GM20431 (cell line): ENCODE measurements at regions not wholly inside any gene's neighbourhood (a gene's known extent, or its start where the extent isn't known, plus 50 kb on each side); places are given as distances from the start of the nearest gene placed in this dataset.
"Not testable (repeated sequence)": the region's sequence is repeated elsewhere in the genome, so short reads cannot be mapped to it uniquely, and the experiment has no call there.

Experiments used
- in situ Hi-C: fragments of 300-500 bp; cut with MseI, MboI; formaldehyde crosslinking; loops from one replicate; pipeline ENCODE4 v1.15.0; 2020; ENCODE audit warnings: low sequenced_read_pairs; ENCODE audit not compliant: unreplicated experiment

DNA sequence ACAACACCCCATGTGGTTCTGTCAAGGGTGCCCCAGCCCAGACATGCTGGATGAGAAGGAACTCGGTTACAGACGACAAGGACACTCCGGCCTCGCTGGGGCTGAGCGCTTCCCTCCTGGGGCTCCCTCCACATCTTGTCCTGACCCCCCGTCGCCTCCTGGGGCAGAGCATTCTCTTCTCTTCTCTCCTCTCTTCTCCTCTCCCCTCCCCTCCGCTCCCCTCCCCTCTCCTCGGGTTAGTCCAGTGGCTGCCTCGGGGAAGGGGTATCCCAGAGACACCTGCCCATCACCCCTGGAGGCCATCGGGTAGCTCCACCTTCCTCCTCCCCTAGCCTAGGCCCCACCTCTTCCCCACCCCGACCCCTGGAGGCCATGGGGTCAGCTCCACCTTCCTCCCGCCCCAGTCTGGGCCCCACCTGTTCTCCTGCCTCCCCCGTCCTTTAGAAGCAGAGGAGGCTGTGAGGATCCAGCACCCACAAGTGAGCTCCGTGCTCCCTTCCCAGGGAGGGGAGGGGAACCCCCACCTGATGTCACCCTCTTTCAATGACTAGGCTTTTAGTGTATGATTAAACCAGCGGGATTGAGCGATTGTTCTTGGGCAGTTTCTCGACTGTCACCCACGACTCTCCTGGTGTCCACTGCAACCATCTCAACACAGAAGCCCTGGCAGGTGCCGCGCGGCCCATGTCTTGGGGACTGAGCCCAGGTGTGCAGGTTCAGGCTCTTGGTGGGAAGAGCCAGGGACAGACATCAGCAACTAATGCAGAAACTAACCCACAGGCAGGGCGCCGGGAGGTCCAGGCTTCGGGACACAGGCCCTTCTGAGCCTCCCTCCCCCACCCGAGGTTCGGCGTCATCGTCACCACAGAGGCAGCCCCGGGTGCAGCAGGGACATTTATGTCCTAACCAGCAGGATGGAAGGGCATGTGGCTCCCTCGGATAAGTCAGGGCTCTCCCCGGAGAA, 330.4 kb downstream of the ADGRD1 start:
- in situ Hi-C loops: not testable (repeated sequence)

DNA sequence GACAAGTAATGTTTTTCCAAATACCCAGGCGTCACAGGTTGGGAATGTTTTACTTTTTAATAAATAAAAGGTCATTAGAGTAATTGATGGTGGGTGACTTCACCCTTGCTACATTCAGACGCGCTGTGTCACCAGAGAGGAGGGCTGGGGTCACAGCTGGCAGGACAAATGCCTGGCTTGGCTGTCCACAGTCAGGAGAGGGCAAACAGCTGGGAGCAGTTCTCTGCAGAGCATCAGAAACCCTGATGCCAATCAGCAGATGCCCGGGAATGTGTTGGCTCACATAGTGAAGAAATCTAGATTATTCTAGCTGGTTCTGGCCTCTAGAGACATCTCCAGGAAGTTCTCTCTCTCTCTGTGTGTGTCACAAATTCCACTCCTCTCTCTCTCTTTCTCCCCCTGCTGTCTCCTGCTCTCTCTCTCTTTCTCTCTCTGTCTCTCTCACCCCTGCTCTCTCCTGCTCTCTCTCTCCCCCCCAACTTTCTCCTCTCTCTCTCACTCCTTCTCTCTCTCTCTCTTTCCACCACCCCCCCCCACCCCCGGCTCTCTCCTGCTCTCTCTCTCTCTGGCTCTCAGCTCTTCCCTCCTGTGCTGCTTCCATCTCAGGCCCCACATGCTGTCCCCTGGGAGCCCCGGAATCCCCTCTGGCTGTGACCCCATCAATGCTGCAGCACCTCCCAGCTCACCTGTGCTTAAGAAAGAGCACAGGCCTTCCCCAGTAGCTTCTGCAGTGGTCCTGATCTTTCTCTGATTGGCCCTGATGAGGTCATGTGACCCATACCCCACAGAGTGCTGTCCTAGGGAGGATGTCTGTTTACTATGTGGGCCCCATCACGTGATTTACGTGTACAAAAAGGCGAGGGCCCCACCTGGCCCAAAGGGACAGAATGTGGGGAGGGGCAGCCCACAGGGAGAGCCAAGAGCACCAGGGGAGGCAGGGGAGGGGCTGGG, 331.5 kb downstream of the ADGRD1 start:
- in situ Hi-C loops: not testable (repeated sequence)

DNA sequence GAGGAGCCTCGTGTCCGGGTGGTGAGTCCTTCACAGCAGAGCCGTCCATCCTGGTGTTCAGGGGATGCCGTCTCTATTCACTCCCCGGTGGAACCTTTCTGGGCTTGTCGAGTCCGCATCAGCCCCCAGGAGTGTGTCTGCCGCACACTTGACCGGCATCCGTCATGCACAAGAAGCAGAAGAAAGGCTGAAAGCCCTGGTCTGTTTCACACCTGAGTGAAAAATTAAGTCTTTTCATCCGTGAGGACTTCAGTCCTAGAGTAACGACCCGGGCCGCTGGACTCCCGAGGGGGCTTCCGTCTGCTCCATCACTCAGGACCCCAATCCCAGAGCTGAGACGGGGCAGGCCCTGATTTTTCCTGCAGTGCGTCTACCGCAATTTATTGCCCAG, 332.2 kb downstream of the ADGRD1 start:
- in situ Hi-C loops: not testable (repeated sequence)

DNA sequence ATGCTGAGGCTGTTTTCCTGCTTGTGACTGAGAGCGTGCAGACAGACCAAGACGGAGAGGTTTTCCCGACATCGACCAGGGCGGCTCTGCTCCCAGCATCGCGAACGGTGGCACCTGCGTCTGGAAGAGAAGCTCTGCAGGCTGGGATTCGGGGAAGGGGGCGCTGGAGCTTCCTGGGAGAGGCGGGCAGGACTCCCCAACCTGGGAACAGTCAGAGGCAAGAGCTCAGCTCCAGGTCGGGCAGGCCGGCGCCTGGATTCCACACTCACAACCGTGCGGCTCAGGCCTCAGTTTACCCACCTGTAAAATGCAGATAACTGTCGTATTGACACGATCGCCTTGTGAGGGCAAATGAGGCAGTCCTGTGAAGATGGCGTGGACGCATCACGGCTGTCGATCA, 332.6 kb downstream of the ADGRD1 start:
- in situ Hi-C loops: not testable (repeated sequence)

DNA sequence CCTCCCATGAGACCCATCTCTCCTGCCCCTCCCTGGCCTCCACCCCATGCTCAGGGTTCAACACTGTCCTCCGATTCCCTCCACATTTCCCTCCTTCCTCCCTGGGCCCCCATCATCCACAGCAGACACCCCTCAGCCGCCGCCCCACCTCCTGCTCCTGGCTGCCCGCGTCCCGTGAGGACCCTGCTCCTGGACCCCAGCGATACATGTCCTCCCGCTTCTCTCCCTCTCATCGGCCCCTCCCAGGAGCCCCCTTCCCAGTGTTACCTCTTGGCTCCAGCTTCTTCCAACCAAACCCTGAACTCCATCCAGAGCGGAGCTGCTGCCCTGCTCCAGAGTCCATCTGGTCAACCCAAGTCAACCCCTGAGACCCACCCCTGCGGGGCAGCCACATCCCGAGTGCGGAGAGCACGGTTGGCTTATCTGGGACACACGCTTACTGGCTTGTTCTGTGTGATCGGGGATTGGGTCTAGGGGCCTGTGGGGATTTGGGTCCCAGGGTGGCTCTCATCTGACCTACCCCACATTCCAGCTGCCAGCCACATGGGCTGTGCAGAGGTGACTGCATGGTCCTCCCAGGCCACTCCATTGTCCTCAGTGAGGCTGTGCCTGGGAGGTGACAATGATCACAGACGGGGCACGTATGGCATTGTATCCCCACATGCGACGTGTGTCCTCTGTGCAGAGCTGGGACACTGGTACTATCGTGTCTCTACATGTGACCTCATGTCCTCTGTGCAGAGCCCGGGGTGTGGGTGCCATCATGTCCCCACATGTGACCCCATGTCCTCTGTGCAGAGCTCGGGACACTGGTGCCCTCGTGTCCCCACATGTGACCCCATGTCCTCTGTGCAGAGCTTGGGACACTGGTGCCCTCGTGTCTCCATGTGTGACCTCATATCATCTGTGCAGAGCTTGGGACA, 333.6 kb downstream of the ADGRD1 start:
- in situ Hi-C loops: no loop called here

DNA sequence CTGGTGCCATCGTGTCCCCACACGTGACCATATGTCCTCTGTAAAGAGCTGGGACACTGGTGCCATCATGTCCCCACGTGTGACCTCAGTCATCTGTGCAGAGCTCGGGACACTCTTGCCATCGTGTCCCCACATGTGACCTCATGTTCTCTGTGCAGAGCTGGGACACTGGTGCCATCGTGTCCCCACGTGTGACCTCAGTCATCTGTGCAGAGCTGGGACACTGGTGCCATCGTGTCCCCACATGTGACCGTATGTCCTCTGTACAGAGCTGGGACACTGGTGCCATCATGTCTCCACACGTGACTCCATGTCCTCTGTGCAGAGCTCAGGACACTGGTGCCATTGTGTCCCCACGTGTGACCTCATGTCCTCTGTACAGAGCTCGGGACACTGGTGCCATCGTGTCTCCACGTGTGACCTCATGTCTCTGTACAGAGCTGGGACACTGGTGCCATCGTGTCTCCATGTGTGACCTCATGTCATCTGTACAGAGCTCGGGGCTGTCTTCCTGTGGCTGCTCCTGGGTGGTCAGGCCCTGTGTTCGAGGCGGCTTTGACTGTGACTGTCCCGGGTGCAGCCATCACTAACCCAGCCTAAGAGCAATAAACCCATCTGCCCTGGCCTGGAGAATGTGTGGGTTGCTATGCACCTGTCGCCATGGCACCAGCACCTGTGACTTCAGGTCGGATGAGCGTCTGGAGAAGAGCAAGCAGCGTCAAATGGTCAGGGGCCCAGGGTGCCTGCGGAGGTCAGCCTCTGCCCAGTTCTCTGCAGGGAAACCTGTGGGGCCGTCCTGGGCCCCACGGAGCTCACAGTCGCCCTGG, 334.4 kb downstream of the ADGRD1 start:
- in situ Hi-C loops: no loop called here

DNA sequence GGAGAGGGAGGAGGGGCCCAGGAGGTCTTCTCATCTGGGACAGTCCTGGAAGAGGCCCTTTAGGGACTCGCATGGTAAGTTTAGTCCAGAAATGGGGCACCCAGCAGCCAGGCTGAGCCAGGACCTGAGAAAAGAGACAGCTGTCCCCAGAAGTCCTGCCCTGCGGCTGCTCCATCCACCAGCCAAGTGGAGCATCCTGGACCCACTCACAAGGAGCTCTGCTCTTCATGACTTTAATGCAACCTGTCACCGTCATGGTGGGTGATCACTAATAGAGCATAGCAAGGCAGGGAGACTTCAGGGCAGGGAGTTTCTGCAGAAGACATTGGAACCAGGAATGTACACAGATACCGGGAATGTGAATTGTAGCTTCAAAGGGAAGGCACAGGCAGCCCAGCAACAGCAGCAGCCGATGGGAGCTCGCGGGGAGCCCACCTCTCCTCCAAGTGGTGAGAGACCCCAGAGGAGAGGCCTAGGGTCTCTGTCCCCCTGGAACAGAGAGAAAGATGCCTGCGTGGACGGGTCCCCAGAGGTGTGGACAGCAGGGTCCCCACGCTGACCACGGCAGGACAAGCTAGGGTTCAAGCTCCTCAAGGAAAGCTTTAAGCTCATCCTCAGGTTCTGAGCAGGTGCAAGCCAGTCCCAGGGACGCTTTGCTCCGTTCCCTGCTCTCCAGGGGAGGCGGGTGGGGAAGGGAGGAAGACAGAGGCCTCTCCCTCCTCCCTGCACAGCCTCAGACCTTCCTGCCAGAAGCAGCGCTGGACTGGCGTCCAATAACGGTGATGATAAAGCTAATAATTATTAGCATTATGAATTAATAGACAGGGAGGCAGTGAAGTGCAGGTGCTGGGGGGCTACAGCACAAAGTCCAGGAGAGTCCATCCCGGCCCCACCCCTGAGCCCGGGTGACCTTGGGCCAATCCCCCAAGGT, 335.3 kb downstream of the ADGRD1 start:
- in situ Hi-C loops: not testable (repeated sequence)

DNA sequence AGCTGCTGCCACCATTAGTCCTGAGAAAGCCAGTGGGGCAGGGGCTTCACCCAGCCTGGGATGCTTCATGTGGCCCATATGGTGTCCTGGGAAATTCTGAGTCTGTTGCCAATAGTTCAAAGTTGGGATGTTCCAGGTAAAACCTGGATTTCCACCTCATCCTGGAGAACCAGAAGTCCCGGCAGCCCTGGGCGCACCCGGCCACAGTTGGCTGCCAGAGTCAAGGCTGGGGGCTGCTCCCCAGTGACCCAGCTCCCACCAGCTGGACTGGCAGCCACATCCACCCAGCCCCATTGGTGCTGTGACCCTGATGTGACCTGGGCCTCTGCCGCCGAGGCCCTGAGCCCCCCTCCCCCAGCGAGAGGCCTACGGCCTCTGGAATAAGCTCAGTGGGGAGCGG, 336.1 kb downstream of the ADGRD1 start:
- in situ Hi-C loops: not testable (repeated sequence)

DNA sequence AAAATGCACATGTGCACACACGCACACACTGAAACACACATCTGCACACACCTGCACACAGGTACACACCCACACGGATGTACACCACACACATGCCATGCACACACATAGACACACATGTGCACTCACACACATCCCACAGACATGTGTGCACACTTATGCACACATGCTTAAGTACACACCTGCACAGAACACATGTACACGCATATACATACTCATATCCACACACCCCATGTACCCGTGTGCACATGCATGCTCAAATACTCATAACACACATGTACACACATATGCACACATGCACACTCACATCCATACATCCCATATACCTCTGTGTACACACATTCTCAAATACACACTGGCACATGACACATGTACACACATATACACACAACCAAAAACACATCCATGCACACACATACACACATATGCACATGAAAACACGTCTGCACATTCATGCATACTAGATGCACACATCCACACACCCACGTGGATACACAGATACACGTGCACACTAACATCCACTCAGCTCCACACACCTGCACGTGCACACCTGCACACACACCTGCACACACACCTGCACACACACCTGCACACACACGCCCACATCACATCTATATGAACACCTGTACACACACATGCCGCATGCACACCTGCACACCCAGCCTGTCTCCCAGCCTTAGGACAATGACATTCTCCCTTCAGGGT, 336.7 kb downstream of the ADGRD1 start:
- in situ Hi-C loops: no loop called here

DNA sequence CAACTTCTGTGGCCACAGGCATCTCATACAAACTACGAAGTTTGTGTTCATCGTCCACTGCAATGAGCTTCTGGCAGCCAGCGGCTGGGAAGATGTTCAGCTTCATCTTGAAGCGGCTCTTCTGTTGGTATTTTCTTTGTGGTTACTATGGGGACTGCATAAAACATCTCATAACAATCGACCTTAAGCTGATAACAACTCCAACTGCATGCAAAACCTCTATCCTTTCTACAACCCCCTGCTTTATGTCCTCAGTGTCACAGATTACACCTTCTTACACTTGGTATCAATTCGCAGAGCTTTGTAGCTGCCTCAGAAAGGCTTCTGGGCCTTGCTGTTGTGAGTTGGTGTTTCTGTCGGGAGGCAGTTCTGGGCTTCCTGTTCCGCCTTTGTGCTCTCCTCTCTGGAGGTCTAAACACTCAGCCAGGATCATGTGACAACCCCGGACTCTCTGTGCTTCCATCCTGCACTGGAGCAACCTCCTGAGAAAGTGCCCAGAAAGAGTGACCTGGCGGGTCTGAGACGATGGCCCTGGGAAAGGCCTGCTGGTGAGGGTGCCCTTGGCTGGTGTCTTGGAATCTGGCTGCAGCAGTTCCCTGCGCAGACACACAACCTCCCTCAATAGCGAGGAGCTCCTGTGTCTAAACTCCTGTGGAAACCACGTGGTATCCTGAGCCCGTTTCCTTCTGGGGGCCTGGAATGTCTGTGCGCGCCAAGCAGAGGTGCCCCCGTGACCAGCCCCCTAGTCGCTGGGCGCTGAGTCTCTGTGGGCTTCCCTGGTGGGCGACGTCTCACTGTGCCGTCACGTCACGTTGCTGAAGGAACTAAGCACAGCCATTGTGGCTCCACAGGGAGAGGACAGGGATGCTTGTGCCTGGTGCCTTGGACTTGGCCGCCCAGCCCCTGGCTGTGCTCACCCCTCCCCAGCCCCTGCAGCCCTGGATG, 339.6 kb downstream of the ADGRD1 start:
- in situ Hi-C loops: not testable (repeated sequence)

DNA sequence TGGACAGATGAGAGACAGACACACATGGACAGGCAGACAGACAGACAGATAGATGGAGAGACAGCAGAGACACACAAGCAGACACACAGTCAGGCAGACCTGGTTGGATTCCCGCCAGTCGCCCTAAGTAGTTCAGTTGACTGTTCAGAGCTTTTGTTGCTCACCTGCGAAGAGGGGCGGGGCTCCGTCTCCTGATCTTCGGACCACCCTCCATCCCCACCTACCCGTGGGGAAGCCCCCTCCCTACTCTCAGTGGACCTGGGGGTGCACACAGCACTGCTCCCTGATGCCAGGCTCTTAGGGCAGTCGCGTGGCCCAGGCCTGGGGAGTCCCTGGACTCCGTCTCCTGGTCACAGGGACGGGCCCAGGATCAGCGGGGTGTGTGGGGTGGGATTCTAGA, 341.0 kb downstream of the ADGRD1 start:
- in situ Hi-C loops: not testable (repeated sequence)

DNA sequence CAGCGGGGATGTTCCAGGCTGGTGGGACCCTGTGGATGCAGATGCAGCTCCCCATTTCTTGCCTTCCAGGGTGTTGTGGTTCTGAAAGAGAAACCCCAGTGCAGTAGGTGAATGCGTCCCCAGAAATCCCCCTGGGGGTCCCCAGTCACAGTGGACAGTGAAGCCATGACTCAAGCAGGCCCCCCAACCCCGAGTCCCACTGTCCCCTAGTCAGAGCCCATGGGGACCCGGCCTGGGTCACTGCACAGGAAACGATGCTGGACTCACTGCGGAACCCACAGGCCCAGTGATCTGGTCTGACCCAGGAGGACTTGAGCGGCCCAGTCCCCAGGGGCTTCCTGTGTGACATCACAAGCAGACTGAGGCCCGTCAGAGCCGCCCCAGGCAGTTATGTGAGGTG, 341.4 kb downstream of the ADGRD1 start:
- in situ Hi-C loops: not testable (repeated sequence)

DNA sequence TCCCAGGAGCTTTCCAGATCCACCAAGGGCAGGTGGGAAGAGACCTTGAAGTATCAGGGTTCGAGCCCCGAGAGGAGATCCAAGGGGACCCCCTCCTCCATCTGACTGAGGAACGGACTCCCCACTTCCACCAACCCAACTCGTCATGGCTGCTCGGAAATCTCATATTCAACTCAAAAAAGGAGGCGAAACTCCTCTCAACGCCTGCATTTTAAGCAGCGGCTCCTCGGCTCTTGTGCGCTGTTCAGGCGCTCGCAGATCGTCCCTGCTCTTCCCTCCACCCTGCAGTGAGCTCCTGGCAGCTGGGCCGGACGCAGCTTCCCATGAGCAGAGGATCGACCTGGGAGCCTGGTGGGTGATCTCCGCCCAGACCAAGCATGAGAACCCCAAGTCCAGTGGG, 341.9 kb downstream of the ADGRD1 start:
- in situ Hi-C loops: not testable (repeated sequence)

DNA sequence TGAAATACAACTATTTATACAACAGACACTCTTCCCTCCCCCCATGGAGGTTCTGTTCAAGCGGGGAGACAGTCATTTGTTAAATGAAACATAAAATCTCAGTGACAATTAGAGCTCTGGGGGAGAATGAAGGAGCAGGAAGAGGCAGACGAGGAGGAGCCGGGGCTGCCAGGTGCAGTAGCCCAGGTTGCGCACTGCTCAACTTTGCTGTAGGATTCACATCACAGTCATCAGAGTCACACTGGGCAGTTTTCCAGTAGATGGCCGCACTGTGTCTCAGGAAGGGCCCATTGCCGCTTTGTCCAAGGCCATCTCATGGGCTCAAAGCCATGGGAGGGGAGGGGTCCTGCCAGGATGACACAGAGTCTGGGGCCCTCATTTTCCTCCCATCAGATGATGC, 342.4 kb downstream of the ADGRD1 start:
- in situ Hi-C loops: not testable (repeated sequence)

DNA sequence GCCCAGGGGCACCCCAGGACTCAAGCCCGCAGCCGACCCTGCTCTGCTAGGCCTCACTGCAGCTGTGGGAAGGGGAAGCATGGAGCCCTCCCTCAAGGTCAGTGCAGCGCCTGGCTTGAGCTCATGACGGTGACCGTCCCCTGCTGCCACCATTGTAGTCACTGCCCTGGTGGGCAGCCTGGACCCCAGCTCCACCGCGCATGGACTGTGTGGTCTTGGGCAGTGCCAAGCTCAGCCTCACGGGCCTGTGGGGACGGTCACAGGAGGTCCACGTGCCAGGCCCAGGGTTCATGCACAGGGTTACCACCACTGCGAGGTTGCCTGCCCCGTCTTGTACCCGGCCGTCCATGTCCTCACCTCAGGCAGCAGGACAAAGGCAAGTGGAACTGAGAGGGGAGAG, 342.9 kb downstream of the ADGRD1 start:
- in situ Hi-C loops: not testable (repeated sequence)
